HFF-Myc (cell line): ENCODE measurements at regions not wholly inside any gene's neighbourhood (a gene's known extent, or its start where the extent isn't known, plus 50 kb on each side); places are given as distances from the start of the nearest gene placed in this dataset.

ENCODE experiments used
- DNase-seq: peaks from one replicate; pipeline ENCODE4 v3.0.0-alpha.2; 2011; ENCODE audit warnings: low read depth; ENCODE audit errors: extremely low read depth
- H3K4me3 ChIP-seq: replicated peaks from 2 replicates; pipeline ENCODE4 v1.5.1; 2011; ENCODE audit warnings: low read depth, mild to moderate bottlenecking, control low read depth, low read length
- CTCF ChIP-seq: IDR thresholded peaks from 2 replicates; pipeline ENCODE4 v1.5.1; 2012; ENCODE audit warnings: mild to moderate bottlenecking, low read depth, low read length, control low read depth; ENCODE audit errors: missing control alignments

GRCh38 chr7:67847092-67847787, 850.6 kb downstream of the TYW1 start:
- no peak for TF ChIP-seq CTCF
- H3K4me3 ChIP-seq: no peak overlapping the region
- DNase-seq: no peak

GRCh38 chr7:67854221-67855178, 857.9 kb downstream of the TYW1 start:
- H3K4me3 ChIP-seq: no peak overlapping the region
- TF ChIP-seq CTCF: no peak
- no peak for DNase-seq

GRCh38 chr7:67855322-67855721, 858.7 kb downstream of the TYW1 start:
- no peak for TF ChIP-seq CTCF
- no peak for DNase-seq
- no peak overlapping the region for H3K4me3 ChIP-seq

- no peak overlapping the region for H3K4me3 ChIP-seq
- no peak for TF ChIP-seq CTCF
- no peak for DNase-seq
Observed at GRCh38 chr7:67856046-67856445, 859.4 kb downstream of the TYW1 start.

GRCh38 chr7:67857698-67858097, 861.1 kb downstream of the TYW1 start:
- H3K4me3 ChIP-seq: no peak overlapping the region
- TF ChIP-seq CTCF: no peak
- DNase-seq: no peak

- TF ChIP-seq CTCF: no peak
- H3K4me3 ChIP-seq: no peak overlapping the region
- DNase-seq: no peak
Observed at GRCh38 chr7:67858931-67859330, 862.3 kb downstream of the TYW1 start.
